Gastrocnemius medialis (tissue), 4 donors: ENCODE measurements at regions not wholly inside any gene's neighbourhood (a gene's known extent, or its start where the extent isn't known, plus 50 kb on each side); places are given as distances from the start of the nearest gene placed in this dataset.

ENCODE experiments used
- ATAC-seq, 2 donors: fragments of 150-250 bp; one replicate each; pipeline ENCODE4 v1.9.1; 2016
- DNase-seq, 2 donors: peaks; one replicate each; pipeline ENCODE4 v3.0.0-alpha.2; 2019
- H3K27ac ChIP-seq, 4 donors: fragments of 200-600 bp; sonication (generic); 1 replicate in 1 of 4; 2 replicates in 3 of 4; pipeline ENCODE4 v1.5.1; 2016 to 2018; ENCODE audit warnings: mild to moderate bottlenecking in 2 of 4, moderate library complexity in 1 of 4
- H3K27me3 ChIP-seq, 3 donors: fragments of 200-600 bp; sonication (generic) in 2 of 3; 1 replicate in 1 of 3; 2 replicates in 2 of 3; pipeline versions ENCODE4 v1.5.1 to v1.6.0; 2016 to 2019; ENCODE audit warnings: mild to moderate bottlenecking in 1 of 3, moderate library complexity in 1 of 3
- H3K36me3 ChIP-seq, 2 donors: fragments of 200-600 bp; sonication (generic) in 1 of 2; one replicate each; pipeline ENCODE4 v1.5.1; 2017 to 2018
- H3K4me1 ChIP-seq, 2 donors: fragments of 200-600 bp; sonication (generic) in 1 of 2; one replicate each; pipeline ENCODE4 v1.5.1; 2016 to 2017; ENCODE audit warnings: mild to moderate bottlenecking in 2 of 2
- H3K4me3 ChIP-seq, 4 donors: fragments of 200-600 bp; sonication (generic) in 3 of 4; 1 replicate in 1 of 4; 2 replicates in 3 of 4; pipeline ENCODE4 v1.5.1; 2016 to 2019; ENCODE audit warnings: mild to moderate bottlenecking in 2 of 4
- H3K9me3 ChIP-seq, 3 donors: fragments of 200-600 bp; sonication (generic) in 2 of 3; 1 replicate in 1 of 3; 2 replicates in 2 of 3; pipeline ENCODE4 v1.5.1; 2016 to 2019
- POLR2A ChIP-seq, 2 donors: fragments of 450-650 bp; IDR thresholded peaks; one replicate each; pipeline ENCODE4 v1.6.1; 2017; ENCODE audit warnings: antibody characterized with exemption in 2 of 2, mild to moderate bottlenecking in 2 of 2, moderate library complexity in 2 of 2
- in situ Hi-C, 4 donors: fragments of 200-750 bp; cut with MboI; loops; one replicate each; pipeline versions ENCODE4 v1.15.0 to v1.8.0; 2017; ENCODE audit warnings: low sequenced_read_pairs in 4 of 4
- intact Hi-C: fragments of 100-400 bp; cut with DNase I; formaldehyde crosslinking; loops from one replicate; pipeline ENCODE4 v1.15.1; 2023; ENCODE audit warnings: low total_unique reads
- TF ChIP-seq, protein P1 (sequence below), 5 experiments: fragments of 450-650 bp in 3 of 5; fragments of 200-600 bp in 2 of 5; sonication (generic) in 2 of 5; IDR thresholded peaks in 4 of 5; conservative IDR thresholded peaks in 1 of 5; 1 replicate in 4 of 5; 2 replicates in 1 of 5; pipeline ENCODE4 v1.5.1; 2016 to 2019; ENCODE audit warnings: antibody characterized with exemption in 5 of 5, mild to moderate bottlenecking in 3 of 5, moderate library complexity in 3 of 5

DNA sequence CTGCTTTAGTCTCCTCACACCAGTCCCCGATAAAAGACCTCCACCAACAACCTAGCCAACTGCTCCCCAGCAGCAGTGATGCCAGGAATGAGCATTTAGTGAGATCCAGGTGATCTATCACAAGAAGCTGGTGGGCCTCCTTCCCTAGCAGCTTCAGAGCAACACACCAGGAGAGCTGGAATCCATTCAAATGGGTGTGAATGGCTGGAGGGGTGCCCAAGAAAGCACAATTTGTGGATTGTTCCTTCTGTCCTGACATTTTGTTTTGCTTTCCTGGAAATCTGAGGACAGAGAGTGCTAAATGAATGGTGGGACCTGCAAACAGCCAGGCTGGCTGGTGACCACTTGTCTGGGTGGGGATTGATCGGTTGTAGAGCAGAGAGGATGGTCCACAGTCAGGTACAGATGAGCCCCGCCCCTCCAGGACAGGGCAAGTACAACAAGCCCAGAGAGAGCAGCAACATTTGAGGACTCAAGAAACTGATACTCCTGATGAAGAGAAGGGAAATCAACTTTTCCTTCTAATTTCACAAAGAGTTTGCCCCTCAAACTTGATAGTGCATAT is 316.8 kb downstream of the VPS13C start:
- Histone ChIP-seq H3K36me3 (no peaks in the 10 kb centered on the region), H3K27ac (no peak overlapping the region), H3K4me1 (no peaks in the 10 kb centered on the region), H3K27me3 (no peaks in the 10 kb centered on the region), H3K9me3 (no peaks in the 10 kb centered on the region), H3K4me3 (no peak overlapping the region)
- no peak for TF ChIP-seq POLR2A (IDR thresholded peaks at IDR 0.05)
- TF ChIP-seq, protein P1, sequence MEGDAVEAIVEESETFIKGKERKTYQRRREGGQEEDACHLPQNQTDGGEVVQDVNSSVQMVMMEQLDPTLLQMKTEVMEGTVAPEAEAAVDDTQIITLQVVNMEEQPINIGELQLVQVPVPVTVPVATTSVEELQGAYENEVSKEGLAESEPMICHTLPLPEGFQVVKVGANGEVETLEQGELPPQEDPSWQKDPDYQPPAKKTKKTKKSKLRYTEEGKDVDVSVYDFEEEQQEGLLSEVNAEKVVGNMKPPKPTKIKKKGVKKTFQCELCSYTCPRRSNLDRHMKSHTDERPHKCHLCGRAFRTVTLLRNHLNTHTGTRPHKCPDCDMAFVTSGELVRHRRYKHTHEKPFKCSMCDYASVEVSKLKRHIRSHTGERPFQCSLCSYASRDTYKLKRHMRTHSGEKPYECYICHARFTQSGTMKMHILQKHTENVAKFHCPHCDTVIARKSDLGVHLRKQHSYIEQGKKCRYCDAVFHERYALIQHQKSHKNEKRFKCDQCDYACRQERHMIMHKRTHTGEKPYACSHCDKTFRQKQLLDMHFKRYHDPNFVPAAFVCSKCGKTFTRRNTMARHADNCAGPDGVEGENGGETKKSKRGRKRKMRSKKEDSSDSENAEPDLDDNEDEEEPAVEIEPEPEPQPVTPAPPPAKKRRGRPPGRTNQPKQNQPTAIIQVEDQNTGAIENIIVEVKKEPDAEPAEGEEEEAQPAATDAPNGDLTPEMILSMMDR (IDR thresholded peaks at IDR 0.05 in 4 of 5, conservative IDR thresholded peaks at IDR 0.05 in 1 of 5): no peak
- ATAC-seq: no peak
- in situ Hi-C loops (no loop called here), intact Hi-C loops (no loop called here)
- no peak for DNase-seq

DNA sequence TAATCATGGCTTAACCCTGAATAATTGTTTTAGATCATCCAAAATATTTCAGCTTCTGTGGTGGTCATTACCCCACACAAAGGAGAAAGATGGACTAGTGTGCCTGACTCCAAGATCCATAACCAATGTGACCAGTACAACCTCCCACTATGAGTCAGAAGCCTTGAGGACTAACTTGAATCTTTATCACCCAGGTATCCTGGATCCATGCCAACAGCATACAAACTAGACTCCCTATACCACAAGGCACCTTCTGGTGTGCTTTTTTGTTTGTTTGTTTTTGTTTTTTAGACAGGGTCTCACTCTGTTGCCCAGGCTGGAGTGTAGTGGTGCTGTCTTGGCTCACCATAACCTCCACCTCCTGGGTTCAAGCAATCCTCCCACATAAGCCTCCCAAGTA is 317.7 kb downstream of the VPS13C start:
- no peaks in the 10 kb centered on the region for H3K27me3 ChIP-seq
- H3K4me1 ChIP-seq: no peaks in the 10 kb centered on the region
- no peak overlapping the region for H3K4me3 ChIP-seq
- no peak for TF ChIP-seq POLR2A (IDR thresholded peaks at IDR 0.05)
- TF ChIP-seq, protein P1 (IDR thresholded peaks at IDR 0.05 in 4 of 5, conservative IDR thresholded peaks at IDR 0.05 in 1 of 5): no peak
- DNase-seq (no peak), ATAC-seq (no peak)
- H3K9me3 ChIP-seq: no peaks in the 10 kb centered on the region
- no peak overlapping the region for H3K27ac ChIP-seq
- H3K36me3 ChIP-seq: no peaks in the 10 kb centered on the region
- in situ Hi-C loops: no loop called here
- intact Hi-C loops: no loop called here

DNA sequence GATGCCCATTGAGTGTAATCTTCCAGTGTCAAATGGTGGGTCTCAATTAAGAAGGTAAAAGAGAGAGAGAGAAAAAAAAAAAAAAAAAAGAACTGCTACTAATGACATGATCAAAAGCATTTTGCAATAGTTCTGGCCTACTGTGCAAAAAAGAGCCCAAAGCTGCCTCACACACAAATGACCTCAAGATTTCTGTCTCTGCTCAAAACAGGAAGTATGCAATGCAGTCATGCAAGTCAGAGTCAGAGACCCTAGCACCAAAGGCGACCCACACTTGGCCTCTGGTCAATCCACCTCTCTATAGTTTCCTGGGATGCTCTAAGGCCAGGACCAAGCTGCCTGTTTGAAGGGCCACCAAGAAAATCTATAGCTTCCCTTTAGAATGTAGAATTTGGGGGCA is 323.5 kb downstream of the VPS13C start:
- ATAC-seq (no peak), DNase-seq (no peak)
- in situ Hi-C loops (no loop called here), intact Hi-C loops (no loop called here)
- Histone ChIP-seq H3K27ac (no peak overlapping the region), H3K36me3 (no peaks in the 10 kb centered on the region), H3K4me3 (no peak overlapping the region), H3K27me3 (no peaks in the 10 kb centered on the region), H3K4me1 (no peaks in the 10 kb centered on the region), H3K9me3 (no peaks in the 10 kb centered on the region)
- TF ChIP-seq, protein P1 (IDR thresholded peaks at IDR 0.05 in 4 of 5, conservative IDR thresholded peaks at IDR 0.05 in 1 of 5): no peak
- no peak for TF ChIP-seq POLR2A (IDR thresholded peaks at IDR 0.05)

- no peak for ATAC-seq
- in situ Hi-C loops: no loop called here
- Histone ChIP-seq H3K36me3 (no peaks in the 10 kb centered on the region), H3K4me1 (no peaks in the 10 kb centered on the region), H3K27ac (no peak overlapping the region), H3K9me3 (no peaks in the 10 kb centered on the region), H3K27me3 (no peaks in the 10 kb centered on the region), H3K4me3 (no peak overlapping the region)
- TF ChIP-seq POLR2A (IDR thresholded peaks at IDR 0.05): no peak
- TF ChIP-seq, protein P1 (IDR thresholded peaks at IDR 0.05 in 4 of 5, conservative IDR thresholded peaks at IDR 0.05 in 1 of 5): no peak
- DNase-seq: no peak
- intact Hi-C loops: no loop called here
These were observed 329.1 kb downstream of the VPS13C start for GRCh38 chr15:61731099-61731498.

DNA sequence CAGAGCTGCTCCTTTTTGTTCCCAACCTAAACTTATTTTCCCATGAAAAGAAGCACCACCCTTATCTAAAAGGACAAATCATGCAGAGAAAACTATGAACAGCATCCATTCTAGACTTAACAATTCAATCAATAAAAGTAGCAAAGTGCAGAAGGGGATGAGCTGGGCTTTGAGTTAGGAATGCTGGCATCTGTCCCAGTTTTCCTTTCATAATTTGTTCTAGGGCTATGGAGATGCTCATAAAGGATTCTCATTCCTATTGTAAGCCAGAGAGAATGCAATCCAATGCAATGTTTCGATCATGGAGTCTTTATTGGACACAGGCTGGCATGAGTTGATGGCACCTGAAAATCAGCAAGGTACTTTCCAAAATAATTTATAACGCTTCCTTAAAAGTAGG is 330.6 kb downstream of the VPS13C start:
- no peak overlapping the region for H3K4me3 ChIP-seq
- no peaks in the 10 kb centered on the region for H3K36me3 ChIP-seq
- H3K4me1 ChIP-seq: no peaks in the 10 kb centered on the region
- TF ChIP-seq POLR2A (IDR thresholded peaks at IDR 0.05): no peak
- TF ChIP-seq, protein P1 (IDR thresholded peaks at IDR 0.05 in 4 of 5, conservative IDR thresholded peaks at IDR 0.05 in 1 of 5): no peak
- no peaks in the 10 kb centered on the region for H3K27me3 ChIP-seq
- in situ Hi-C loops: no loop called here
- no peak for ATAC-seq
- no peaks in the 10 kb centered on the region for H3K9me3 ChIP-seq
- intact Hi-C loops: no loop called here
- DNase-seq: no peak
- no peak overlapping the region for H3K27ac ChIP-seq
